Skeletal muscle satellite cell (primary cell): ENCODE measurements at regions not wholly inside any gene's neighbourhood (a gene's known extent, or its start where the extent isn't known, plus 50 kb on each side); places are given as distances from the start of the nearest gene placed in this dataset.

Experiments used
- H3K27me3 ChIP-seq: 2 replicates; pipeline ENCODE4 v1.7.0; 2013; ENCODE audit warnings: low read length; ENCODE audit not compliant: control insufficient read depth, insufficient read depth
- H3K36me3 ChIP-seq: 2 replicates; pipeline ENCODE4 v1.7.0; 2013; ENCODE audit warnings: mild to moderate bottlenecking, control low read depth, low read length; ENCODE audit not compliant: insufficient read depth
- H3K4me1 ChIP-seq: 2 replicates; pipeline ENCODE4 v1.7.0; 2013; ENCODE audit warnings: low read length; ENCODE audit not compliant: control insufficient read depth, insufficient read depth
- H3K4me2 ChIP-seq: 2 replicates; pipeline ENCODE4 v1.7.0; 2013; ENCODE audit warnings: mild to moderate bottlenecking, low read length
- H3K4me3 ChIP-seq: 2 replicates; pipeline ENCODE4 v1.7.0; 2013; ENCODE audit warnings: low read length
- H3K9ac ChIP-seq: 2 replicates; pipeline ENCODE4 v1.7.0; 2013; ENCODE audit warnings: mild to moderate bottlenecking, low read depth, low read length, moderate library complexity
- H3K9me3 ChIP-seq: replicated peaks from 2 replicates; pipeline ENCODE4 v1.7.0; 2013; ENCODE audit warnings: mild to moderate bottlenecking, control low read depth, low read length

DNA sequence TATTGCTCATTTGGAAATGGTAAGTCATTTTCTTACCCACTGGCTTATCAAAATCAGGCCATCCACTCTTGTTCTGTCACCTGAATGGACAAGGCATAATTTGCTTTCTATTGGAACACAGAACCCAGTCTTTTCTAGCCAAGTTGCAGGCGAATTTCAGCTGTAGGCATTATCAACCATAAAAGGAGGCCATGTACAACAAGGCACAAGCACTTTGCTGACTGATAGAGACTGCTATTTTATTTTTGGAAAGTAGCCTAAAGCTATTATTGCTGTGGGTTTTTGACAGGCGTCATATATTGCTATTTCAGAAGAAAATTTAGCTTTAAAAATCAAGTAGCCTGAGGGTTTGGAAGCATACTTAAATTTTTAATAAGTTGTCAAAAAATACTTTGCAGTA lies 344.2 kb downstream of the HDGFL1 start:
- H3K9me3 ChIP-seq: no peaks in the 10 kb centered on the region
- H3K4me3 ChIP-seq: no peak overlapping the region
- no peak overlapping the region for H3K9ac ChIP-seq
- no peak overlapping the region for H3K4me2 ChIP-seq
- no peaks in the 10 kb centered on the region for H3K4me1 ChIP-seq
- H3K27me3 ChIP-seq: no peaks in the 10 kb centered on the region
- H3K36me3 ChIP-seq: no peaks in the 10 kb centered on the region

DNA sequence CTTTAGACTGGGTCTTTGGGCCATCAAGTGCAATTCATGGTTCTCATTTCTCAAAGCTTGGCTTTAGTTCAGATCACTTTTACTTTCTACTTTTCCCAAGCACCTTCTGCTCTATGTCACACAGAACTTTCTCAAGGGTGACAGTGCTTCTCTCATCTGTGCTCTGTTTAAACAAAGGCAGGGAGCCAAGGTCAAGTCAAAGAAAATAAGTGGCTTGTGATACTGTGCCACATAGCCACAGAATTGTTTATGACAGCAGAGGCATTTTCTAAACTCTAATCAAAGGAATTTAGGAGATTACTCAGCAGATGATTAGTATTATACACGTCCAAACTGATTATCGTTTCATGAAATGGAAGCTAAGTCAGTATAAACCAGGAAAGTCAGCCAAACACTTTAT lies 348.0 kb downstream of the HDGFL1 start:
- no peaks in the 10 kb centered on the region for H3K27me3 ChIP-seq
- H3K9me3 ChIP-seq: no peaks in the 10 kb centered on the region
- H3K4me3 ChIP-seq: no peak overlapping the region
- no peak overlapping the region for H3K9ac ChIP-seq
- no peak overlapping the region for H3K4me2 ChIP-seq
- H3K4me1 ChIP-seq: no peaks in the 10 kb centered on the region
- H3K36me3 ChIP-seq: no peaks in the 10 kb centered on the region

DNA sequence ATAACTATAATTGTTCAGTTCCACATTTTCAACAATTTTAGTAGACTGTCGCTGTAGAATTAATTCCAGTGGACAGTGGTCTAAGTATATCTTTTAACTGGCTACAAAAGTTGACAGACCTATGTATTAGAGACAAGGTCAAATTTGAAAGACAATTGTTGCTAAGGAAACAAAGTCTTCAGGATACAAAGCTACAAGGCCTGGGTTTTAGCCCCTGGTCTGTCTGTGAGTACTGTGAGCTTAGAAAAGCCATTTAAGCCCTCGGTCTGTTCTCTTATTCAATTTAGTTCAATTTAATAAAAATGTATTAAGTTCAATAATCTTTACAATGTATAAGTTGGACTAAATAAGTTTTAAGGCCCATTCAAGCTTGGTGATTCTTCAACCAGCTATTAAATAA lies 352.5 kb downstream of the HDGFL1 start:
- Histone ChIP-seq H3K4me3 (no peak overlapping the region), H3K4me2 (no peak overlapping the region), H3K9me3 (no peaks in the 10 kb centered on the region), H3K36me3 (no peaks in the 10 kb centered on the region), H3K4me1 (no peaks in the 10 kb centered on the region), H3K9ac (no peak overlapping the region), H3K27me3 (no peaks in the 10 kb centered on the region)

DNA sequence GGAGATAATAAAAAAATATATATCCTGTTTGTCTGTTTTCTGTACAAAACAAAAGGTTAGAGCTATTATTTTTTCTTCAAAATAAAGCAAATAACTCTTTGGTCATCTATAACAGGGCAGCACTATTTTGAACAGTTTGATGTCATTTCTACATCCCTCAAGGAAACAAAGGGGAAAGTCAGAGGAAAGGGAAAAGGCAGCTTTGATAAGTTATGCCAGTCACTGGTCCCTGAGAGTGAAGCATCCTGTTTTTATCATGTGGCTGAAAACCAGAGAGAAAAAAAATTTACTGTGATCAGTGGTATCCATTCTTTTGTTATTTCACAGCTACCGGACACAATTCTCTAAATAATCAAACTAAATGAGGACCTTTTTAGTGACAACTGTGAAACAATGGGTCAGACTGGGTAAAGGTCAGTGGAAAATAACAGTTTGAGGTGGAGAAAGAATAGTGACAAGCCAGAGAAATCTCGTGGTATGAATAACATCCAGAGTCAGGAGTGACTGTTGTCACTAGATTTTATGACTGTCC lies 356.0 kb downstream of the HDGFL1 start:
- H3K27me3 ChIP-seq: no peaks in the 10 kb centered on the region
- H3K4me3 ChIP-seq: no peak overlapping the region
- no peak overlapping the region for H3K9ac ChIP-seq

DNA sequence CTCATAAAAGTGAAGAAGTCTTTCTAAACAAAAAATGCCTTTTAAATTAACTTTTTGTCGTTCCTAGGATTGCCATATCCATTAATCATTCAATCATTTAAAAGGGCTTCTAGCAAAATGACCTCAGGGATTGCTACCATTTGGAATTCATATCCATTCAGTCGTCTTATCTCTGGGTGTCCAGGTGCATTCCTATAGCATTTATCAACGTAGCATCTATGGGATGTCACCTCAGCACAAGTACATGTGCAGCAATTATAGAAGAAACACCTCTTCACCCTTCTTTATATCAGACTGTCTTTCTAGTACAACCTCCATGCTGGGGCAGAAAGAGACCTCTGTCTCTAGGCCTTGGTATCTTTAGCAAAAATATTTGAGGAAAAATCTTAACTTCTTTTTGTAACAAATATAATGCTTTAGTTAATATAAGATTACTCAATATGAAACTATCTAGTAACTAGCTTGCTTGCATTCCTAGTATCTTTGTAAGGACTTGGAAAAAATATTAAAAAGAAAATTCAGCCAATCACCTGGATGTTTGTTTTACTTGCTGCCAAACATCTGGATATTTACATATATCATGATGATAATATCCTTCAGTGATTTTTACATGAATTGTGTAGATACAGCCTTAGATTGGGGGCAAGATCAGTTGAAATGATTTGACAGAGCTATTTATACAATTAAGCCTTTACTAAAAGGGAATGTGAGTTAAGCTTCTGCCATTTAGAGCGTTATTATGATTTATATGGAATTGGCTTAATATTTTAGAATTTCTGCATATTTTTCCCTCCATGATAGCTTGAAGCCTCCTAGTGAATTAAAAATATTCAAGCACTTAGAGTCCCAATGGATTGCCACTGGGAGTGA lies 356.8 kb downstream of the HDGFL1 start:
- Histone ChIP-seq H3K4me2 (no peak overlapping the region), H3K36me3 (no peaks in the 10 kb centered on the region), H3K4me3 (no peak overlapping the region), H3K27me3 (no peaks in the 10 kb centered on the region), H3K9me3 (no peaks in the 10 kb centered on the region), H3K4me1 (peaks cover 12% of the 10 kb centered on the region), H3K9ac (no peak overlapping the region)

More for the DNA sequence above, 356.0 kb downstream of the HDGFL1 start:
- H3K4me1 ChIP-seq: peaks cover 12% of the 10 kb centered on the region
- no peak overlapping the region for H3K4me2 ChIP-seq
- H3K9me3 ChIP-seq: no peaks in the 10 kb centered on the region
- H3K36me3 ChIP-seq: no peaks in the 10 kb centered on the region

DNA sequence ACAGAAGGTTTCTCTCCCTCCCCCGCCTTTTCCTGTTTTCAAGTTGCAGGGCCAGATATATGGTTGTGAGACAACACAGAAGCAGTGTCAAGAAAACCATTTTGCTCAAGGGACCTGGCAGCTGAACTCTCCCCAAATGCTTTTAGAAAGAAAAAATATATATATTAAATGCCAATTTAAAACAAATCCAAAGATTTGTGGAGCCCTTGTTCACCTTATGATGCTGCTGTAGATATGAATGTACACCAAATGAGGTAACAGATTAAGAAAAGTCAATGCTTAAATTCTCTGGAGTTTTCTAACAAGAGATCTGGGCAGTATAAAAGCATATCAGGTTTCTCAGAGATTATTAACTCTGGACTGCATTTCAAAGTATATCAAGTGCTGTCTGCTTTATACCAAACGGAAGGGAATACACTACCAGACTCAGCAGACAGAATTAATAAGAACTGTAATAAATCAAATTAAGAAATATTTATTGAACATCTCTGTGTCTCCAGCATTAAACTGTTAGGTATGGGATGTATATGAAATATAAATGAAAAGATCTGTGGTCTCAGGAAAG lies 357.5 kb downstream of the HDGFL1 start:
- H3K4me3 ChIP-seq: no peak overlapping the region
- no peak overlapping the region for H3K4me2 ChIP-seq
- H3K9me3 ChIP-seq: no peaks in the 10 kb centered on the region
- no peak overlapping the region for H3K9ac ChIP-seq
- H3K4me1 ChIP-seq: peaks cover 12% of the 10 kb centered on the region
- no peaks in the 10 kb centered on the region for H3K27me3 ChIP-seq
- no peaks in the 10 kb centered on the region for H3K36me3 ChIP-seq

DNA sequence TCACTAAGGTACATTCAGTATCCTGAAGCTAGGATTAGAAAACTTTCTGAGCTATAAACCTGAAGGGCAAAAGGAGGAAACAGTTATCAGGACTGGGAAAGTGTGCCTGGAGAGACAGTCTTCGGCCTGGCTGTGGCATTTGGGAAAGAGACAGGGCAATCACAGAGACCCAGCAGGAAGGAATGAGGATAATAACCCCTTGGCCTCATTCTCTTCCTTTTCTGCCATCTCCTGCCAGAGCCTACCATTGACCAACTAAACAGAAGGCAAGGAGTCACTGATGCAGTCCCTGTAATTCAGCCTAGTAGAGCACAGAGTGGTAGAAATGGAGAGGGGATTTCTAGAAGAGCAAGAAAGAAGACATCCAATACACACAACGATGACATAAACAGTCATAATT lies 359.4 kb downstream of the HDGFL1 start:
- Histone ChIP-seq H3K9ac (peak overlapping the region; percentile 14), H3K4me3 (no peak overlapping the region), H3K36me3 (no peaks in the 10 kb centered on the region), H3K27me3 (no peaks in the 10 kb centered on the region), H3K4me2 (peak overlapping the region; percentile 53), H3K9me3 (no peaks in the 10 kb centered on the region), H3K4me1 (peaks cover 12% of the 10 kb centered on the region)

DNA sequence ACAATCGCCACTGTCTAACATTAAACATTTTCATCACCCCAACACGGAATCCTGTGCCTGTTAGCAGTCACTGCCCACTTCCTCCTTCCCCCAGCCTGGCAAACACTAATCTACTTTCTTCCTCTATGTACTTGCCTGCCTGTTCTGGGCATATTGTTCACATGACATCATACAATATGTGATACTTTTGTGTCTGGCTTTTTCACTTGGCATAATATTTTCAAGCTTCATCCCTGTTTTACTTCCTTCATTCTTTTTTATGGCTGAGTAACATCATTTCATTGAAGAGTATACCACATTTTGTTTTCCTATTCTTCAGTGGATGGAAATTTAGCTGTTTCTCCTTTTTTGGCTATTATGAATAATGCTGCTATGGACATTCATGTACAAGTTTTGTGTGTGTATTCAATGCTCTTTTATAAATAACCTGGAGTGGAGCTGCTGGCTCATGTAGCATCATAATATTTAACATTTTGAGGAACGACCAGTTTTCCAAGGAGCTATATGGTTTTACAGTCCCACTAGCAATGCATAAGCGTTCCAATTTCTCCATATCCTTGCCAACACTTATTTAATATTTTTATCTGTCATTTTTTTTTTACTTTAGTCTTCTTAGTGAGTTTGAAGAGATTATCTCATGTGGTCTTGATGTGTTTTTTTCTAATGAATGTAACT lies 360.1 kb downstream of the HDGFL1 start:
- Histone ChIP-seq H3K9me3 (no peaks in the 10 kb centered on the region), H3K4me2 (peak overlapping the region; percentile 53), H3K27me3 (no peaks in the 10 kb centered on the region), H3K9ac (peak overlapping the region; percentile 14), H3K4me1 (peaks cover 12% of the 10 kb centered on the region), H3K36me3 (no peaks in the 10 kb centered on the region), H3K4me3 (no peak overlapping the region)

DNA sequence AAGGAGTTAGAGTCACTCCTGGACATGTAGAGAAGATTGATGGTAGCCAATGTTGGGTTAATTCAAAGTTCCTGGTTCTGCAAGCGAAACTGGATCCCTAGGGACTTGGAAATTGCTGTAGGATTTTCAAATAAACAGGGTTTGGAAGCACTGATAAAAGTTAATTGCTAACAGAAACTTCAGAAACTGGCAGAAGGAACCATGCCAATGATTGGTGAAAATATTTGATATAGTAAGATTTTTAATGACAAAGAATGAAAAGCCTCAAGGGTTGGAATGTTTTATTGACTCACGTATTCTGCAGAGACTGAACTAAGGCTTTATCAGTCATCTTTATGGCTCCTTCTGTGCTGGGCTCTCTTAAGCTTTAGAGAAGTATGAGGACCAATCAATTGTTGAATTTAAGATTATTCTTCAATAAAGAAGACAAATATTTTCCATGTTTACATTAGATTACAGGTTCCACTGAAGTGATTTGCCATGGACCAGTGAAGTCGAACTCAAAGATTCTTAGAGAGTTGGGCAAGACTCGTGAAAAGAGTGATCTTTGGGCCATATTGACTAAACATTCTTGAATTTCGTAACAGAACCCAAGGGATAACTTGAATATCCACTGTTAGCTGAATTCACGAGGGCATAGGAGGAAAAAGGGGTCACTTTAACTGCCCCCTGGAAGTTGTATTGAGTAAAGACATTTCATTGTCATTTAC lies 371.4 kb downstream of the HDGFL1 start:
- H3K9me3 ChIP-seq: no peaks in the 10 kb centered on the region
- no peak overlapping the region for H3K4me3 ChIP-seq
- H3K4me1 ChIP-seq: no peaks in the 10 kb centered on the region
- H3K9ac ChIP-seq: no peak overlapping the region
- H3K27me3 ChIP-seq: no peaks in the 10 kb centered on the region
- H3K36me3 ChIP-seq: no peaks in the 10 kb centered on the region
- no peak overlapping the region for H3K4me2 ChIP-seq

DNA sequence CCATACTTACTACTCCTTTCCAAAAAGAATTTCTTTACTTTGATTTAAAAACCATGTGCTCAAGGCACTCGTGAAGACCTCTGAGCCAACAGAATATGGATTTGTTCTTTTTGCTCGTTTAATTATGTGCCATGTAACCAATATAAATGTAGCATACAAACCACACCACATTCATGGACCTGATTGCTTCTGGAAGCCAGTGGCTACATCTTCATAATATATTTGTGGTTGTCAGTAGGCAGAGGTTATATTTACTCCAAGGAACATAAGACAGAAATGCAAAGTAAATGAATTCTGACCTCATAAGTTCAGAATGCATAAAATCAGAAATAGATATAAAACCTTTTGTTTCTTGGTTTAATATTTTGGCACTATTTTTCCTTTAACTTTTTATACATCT lies 373.0 kb downstream of the HDGFL1 start:
- H3K9ac ChIP-seq: no peak overlapping the region
- H3K9me3 ChIP-seq: no peaks in the 10 kb centered on the region
- H3K4me2 ChIP-seq: no peak overlapping the region
- H3K4me3 ChIP-seq: no peak overlapping the region
- no peaks in the 10 kb centered on the region for H3K27me3 ChIP-seq
- no peaks in the 10 kb centered on the region for H3K36me3 ChIP-seq
- no peaks in the 10 kb centered on the region for H3K4me1 ChIP-seq

DNA sequence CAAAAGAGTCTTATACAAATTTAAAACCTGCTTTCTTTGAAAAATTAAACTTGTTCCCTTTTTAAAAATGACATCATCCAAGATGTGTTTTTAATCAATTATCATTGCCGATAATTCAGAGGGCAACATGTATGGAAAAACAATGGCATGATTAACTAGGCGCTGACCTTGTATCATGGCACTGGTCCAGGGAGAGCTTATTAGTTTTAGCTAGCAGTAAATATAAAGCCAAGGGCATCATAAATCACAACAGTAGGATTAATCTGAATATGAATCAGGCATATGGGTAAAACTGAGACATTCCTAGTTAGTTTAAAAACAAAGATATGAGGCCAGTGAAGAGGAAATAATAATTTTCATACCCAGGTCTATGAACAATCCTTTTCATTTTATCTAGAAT lies 374.0 kb downstream of the HDGFL1 start:
- Histone ChIP-seq H3K4me1 (no peaks in the 10 kb centered on the region), H3K27me3 (no peaks in the 10 kb centered on the region), H3K9ac (no peak overlapping the region), H3K36me3 (no peaks in the 10 kb centered on the region), H3K4me3 (no peak overlapping the region), H3K9me3 (no peaks in the 10 kb centered on the region), H3K4me2 (no peak overlapping the region)
